ENCODE measurements at regions not wholly inside any gene's neighbourhood (a gene's known extent, or its start where the extent isn't known, plus 50 kb on each side); places are given as distances from the start of the nearest gene placed in this dataset.

DNA sequence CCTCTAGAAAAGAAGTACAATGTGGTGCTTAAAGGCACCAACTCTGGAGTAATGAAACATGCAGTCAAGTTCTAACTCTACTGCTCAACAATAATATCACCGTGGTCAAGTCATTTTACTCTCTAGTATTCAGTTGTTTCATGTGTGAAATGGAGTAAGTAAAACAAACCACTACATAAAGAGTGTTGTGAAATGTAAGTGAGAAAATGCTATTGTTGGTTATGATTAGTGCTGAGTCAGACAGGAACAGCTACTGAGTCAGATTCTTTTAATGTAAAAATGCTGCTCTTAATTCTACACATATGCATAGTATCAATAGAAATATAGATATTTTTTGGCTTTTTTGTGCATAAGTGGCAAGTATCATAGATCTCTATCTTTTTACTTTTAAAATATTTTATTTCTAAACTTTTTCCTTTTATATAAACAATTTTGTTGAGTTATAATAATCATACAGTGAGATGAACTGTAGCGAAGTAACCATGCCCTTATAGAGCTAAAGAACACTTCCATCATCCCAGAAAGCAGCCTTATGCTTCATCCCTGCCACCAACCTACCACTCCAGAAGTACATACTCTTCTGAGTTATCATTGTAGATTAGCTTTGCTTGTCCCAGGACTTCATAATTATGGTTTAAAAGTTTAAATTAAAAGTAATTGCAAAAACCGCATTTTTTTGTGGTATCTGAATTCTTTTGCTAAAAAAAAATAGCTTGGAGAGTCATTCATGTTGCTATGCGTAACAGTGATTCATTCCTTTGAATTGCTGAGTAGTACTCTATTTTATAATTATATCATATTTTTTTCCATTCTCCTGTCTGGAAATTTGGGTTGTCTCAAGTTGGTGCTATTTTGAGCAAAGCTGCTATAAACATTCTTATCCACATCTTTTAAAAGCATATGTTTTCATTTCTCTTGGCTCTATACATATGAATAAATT lies 548.2 kb upstream of the CLINT1 start:
- no peak overlapping the region for H3K4me3 ChIP-seq (ENCODE audit: low read depth, low read length)
- TF ChIP-seq, protein P1, sequence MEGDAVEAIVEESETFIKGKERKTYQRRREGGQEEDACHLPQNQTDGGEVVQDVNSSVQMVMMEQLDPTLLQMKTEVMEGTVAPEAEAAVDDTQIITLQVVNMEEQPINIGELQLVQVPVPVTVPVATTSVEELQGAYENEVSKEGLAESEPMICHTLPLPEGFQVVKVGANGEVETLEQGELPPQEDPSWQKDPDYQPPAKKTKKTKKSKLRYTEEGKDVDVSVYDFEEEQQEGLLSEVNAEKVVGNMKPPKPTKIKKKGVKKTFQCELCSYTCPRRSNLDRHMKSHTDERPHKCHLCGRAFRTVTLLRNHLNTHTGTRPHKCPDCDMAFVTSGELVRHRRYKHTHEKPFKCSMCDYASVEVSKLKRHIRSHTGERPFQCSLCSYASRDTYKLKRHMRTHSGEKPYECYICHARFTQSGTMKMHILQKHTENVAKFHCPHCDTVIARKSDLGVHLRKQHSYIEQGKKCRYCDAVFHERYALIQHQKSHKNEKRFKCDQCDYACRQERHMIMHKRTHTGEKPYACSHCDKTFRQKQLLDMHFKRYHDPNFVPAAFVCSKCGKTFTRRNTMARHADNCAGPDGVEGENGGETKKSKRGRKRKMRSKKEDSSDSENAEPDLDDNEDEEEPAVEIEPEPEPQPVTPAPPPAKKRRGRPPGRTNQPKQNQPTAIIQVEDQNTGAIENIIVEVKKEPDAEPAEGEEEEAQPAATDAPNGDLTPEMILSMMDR (conservative IDR thresholded peaks at IDR 0.05; ENCODE audit: low read depth, low read length), result no peak
- no peak for DNase-seq (ENCODE audit: low read depth)

DNA sequence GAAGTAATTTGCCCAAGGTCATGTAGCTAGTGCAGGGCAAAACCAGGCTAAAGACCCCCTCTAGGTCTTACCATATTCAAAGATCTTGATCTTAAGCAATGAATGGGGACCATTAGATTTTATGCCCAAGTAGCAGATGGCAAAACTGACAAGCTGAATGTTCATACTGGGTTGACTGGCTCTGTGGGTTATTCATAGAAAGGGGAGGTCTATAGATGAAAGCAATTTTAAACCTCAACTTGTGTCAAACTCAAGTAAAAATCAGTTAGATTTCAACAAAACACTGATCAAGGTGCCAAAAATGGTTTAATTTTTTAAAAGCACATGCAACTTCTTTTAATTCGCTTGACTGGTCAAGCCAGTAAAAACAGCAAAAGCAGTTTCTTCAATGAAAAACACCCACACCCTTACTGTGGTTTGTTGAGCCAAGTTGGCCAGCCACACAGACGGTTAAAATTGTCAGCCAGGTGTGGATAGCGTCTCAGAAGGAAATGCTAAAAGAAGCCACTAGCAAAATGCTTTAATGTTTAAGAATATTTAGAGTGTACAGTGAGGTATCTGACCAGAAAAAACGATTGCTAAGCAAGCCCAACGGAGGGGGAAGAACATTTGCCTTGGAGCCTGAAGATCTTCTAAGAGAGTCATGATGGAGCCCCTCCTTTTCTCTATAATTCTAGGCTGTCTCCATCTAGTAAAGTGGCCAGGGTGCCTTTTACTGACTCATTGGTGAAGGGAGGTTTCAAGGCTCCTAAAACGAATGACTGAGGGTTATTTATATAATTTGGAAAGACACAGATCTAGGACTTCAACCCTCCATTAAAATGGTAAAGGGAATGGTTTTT lies 539.6 kb upstream of the CLINT1 start:
- DNase-seq (ENCODE audit: low read depth), result no peak
- TF ChIP-seq, protein P1 (conservative IDR thresholded peaks at IDR 0.05; ENCODE audit: low read depth, low read length), result no peak
- H3K4me3 ChIP-seq (ENCODE audit: low read depth, low read length), result no peak overlapping the region

- no peak for DNase-seq (ENCODE audit: low read depth)
- H3K4me3 ChIP-seq (ENCODE audit: low read depth, low read length), result no peak overlapping the region
- TF ChIP-seq, protein P1 (conservative IDR thresholded peaks at IDR 0.05; ENCODE audit: low read depth, low read length), result no peak
These were observed 538.3 kb upstream of the CLINT1 start for GRCh38 chr5:158397278-158397677.

DNA sequence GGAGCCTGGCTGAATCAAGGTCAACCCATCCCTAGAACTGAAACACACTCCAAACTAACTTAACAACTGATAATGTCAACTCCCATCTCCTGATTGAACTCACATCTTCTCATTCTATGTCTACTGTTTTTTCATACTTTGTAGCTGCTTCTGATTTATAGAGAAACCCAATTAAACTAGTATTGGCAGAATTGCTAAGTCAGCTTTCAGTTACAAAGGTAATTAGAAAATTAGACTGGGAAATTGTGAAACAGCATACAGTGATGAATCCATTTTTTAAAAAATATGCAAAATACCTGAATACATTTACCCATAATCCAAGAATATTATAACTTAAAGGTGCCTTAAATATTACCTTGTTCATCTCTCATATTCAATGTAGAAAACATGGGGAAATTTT lies 535.2 kb upstream of the CLINT1 start:
- H3K4me3 ChIP-seq (ENCODE audit: low read depth, low read length), result no peak overlapping the region
- no peak for DNase-seq (ENCODE audit: low read depth)
- TF ChIP-seq, protein P1 (conservative IDR thresholded peaks at IDR 0.05; ENCODE audit: low read depth, low read length), result no peak

GRCh38 chr5:158393457-158393856 lies 534.5 kb upstream of the CLINT1 start:
- no peak overlapping the region for H3K4me3 ChIP-seq (ENCODE audit: low read depth, low read length)
- no peak for DNase-seq (ENCODE audit: low read depth)
- TF ChIP-seq, protein P1 (conservative IDR thresholded peaks at IDR 0.05; ENCODE audit: low read depth, low read length), result no peak

- DNase-seq (ENCODE audit: low read depth), result no peak
- no peak overlapping the region for H3K4me3 ChIP-seq (ENCODE audit: low read depth, low read length)
- TF ChIP-seq, protein P1 (conservative IDR thresholded peaks at IDR 0.05; ENCODE audit: low read depth, low read length), result no peak
These were observed 533.8 kb upstream of the CLINT1 start for GRCh38 chr5:158392753-158393152.
